DOHH2 (cell line): ENCODE measurements at regions not wholly inside any gene's neighbourhood (a gene's known extent, or its start where the extent isn't known, plus 50 kb on each side); places are given as distances from the start of the nearest gene placed in this dataset.

ENCODE experiments used
- EZH2phosphoT487 ChIP-seq: fragments of 200-600 bp; sonication (generic); IDR thresholded peaks from 2 replicates; pipeline ENCODE4 v1.6.1; 2017; ENCODE audit warnings: borderline replicate concordance, mild to moderate bottlenecking, antibody characterized with exemption, low read length, moderate library complexity, mixed read lengths
- TF ChIP-seq, protein P1 (sequence below): fragments of 200-600 bp; sonication (generic); IDR thresholded peaks from one replicate; pipeline ENCODE4 v1.5.1; 2014; ENCODE audit warnings: antibody characterized with exemption, mild to moderate bottlenecking, low read depth, low read length; ENCODE audit not compliant: poor library complexity, severe bottlenecking

DNA sequence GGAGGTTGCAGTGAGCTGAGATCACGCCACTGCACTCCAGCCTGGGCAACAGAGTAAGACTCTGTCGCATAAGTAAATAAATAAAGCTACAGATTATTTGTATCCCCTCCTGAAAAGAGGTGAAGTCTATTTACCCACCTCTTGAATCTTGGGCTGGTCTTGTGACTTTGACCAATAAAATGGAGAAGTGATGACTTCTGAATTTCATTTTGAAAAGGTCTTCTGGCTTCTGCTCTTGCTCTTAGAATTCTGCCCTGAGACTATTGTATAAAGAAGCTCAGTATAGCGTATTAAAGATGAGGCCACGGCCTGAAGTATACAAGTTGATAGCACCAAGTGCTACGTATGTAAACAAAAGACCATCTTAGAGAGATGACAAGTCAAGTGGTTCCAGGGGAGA lies 88.3 kb upstream of the AMN1 start:
- TF ChIP-seq, protein P1, sequence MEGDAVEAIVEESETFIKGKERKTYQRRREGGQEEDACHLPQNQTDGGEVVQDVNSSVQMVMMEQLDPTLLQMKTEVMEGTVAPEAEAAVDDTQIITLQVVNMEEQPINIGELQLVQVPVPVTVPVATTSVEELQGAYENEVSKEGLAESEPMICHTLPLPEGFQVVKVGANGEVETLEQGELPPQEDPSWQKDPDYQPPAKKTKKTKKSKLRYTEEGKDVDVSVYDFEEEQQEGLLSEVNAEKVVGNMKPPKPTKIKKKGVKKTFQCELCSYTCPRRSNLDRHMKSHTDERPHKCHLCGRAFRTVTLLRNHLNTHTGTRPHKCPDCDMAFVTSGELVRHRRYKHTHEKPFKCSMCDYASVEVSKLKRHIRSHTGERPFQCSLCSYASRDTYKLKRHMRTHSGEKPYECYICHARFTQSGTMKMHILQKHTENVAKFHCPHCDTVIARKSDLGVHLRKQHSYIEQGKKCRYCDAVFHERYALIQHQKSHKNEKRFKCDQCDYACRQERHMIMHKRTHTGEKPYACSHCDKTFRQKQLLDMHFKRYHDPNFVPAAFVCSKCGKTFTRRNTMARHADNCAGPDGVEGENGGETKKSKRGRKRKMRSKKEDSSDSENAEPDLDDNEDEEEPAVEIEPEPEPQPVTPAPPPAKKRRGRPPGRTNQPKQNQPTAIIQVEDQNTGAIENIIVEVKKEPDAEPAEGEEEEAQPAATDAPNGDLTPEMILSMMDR: no peak
- no peak for TF ChIP-seq EZH2phosphoT487
